ENCODE measurements at regions not wholly inside any gene's neighbourhood (a gene's known extent, or its start where the extent isn't known, plus 50 kb on each side); places are given as distances from the start of the nearest gene placed in this dataset.

DNA sequence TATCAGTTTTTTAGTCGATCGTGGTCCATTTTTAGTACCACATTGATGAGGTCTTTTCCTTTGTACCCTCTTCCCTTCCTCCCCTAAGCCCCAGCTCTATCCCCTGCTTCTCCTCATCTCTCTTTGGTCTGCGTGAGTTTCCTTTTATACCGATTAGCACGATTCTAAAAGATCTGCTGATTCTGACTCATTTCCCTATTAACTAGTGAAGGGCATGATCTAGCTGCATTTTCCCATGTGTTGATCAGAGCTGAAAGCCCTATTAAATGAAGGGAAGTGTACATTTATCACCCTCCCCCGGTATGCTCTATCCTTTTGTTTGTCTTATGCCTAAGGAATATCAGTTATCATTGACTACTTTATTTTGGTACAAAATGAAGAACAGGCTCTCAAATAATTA lies 181.7 kb upstream of the NPY2R start:
- H3K36me3 ChIP-seq, result no peaks in the 10 kb centered on the region
- H3K9me3 ChIP-seq, result no peaks in the 10 kb centered on the region
- H3K27ac ChIP-seq, result no peak overlapping the region
- H3K4me3 ChIP-seq, result no peak overlapping the region
- no peaks in the 10 kb centered on the region for H3K4me1 ChIP-seq
- no peaks in the 10 kb centered on the region for H3K27me3 ChIP-seq (ENCODE audit: low read depth)
- TF ChIP-seq CTCF (IDR thresholded peaks at IDR 0.05), result no peak
- intact Hi-C loops (cut with DNase I), result no loop called here
- no peak for DNase-seq
- ATAC-seq, result no peak

GRCh38 chr4:155032521-155033229 lies 175.8 kb upstream of the NPY2R start:
- H3K4me1 ChIP-seq, result no peaks in the 10 kb centered on the region
- ATAC-seq, result no peak
- no peak overlapping the region for H3K27ac ChIP-seq
- no peak overlapping the region for H3K4me3 ChIP-seq
- H3K36me3 ChIP-seq, result no peaks in the 10 kb centered on the region
- H3K27me3 ChIP-seq (ENCODE audit: low read depth), result no peaks in the 10 kb centered on the region
- H3K9me3 ChIP-seq, result no peaks in the 10 kb centered on the region
- intact Hi-C loops (cut with DNase I), result no loop called here
- no peak for DNase-seq
- no peak for TF ChIP-seq CTCF (IDR thresholded peaks at IDR 0.05)

GRCh38 chr4:155033604-155034003 lies 174.8 kb upstream of the NPY2R start:
- ATAC-seq, result no peak
- no peak for DNase-seq
- Histone ChIP-seq H3K4me3 (no peak overlapping the region), H3K27me3 (ENCODE audit: low read depth) (no peaks in the 10 kb centered on the region), H3K27ac (no peak overlapping the region), H3K36me3 (no peaks in the 10 kb centered on the region), H3K4me1 (no peaks in the 10 kb centered on the region), H3K9me3 (no peaks in the 10 kb centered on the region)
- intact Hi-C loops (cut with DNase I), result no loop called here
- no peak for TF ChIP-seq CTCF (IDR thresholded peaks at IDR 0.05)

DNA sequence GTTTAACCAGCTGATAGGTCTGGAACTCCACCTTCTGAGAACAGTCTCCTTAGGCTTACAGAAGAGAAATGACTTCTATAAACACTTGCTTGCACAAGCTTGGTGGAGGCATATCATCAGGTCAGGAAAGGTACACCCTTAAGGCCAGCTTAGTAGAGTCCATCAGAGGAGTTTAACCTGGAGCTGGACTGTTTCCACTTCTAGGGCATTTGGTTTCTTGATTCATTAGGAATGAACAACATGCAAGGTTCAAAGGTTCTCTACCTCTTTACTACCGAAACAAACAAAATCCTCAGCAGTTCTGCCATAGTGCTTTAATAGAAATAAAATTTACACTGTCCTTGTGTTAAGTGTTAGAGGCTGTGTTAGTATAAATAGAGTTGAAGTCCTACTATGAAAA lies 171.4 kb upstream of the NPY2R start:
- intact Hi-C loops (cut with DNase I), result no loop called here
- DNase-seq, result no peak
- no peak for ATAC-seq
- H3K27ac ChIP-seq, result no peak overlapping the region
- TF ChIP-seq CTCF (IDR thresholded peaks at IDR 0.05), result no peak
- H3K27me3 ChIP-seq (ENCODE audit: low read depth), result no peaks in the 10 kb centered on the region
- H3K9me3 ChIP-seq, result no peaks in the 10 kb centered on the region
- no peaks in the 10 kb centered on the region for H3K36me3 ChIP-seq
- no peak overlapping the region for H3K4me3 ChIP-seq
- H3K4me1 ChIP-seq, result no peaks in the 10 kb centered on the region

DNA sequence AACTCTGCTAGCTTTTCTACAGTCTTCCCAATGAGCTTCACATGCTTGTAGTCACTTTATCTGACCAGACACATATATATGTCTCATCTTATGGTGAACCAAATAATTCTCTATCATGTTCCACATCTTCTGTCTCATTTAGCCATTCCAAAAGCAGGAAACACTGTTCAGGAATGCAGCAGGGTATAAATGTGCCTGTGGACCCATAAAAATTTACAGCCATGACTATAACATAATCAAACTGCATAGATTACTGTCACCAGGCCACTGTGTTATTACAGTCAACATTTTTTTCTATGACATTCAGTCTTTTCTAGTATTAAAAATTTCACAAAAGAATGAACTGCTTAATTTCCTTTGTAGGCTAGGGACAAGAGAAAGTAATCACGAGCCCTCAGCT lies 170.0 kb upstream of the NPY2R start:
- H3K36me3 ChIP-seq, result no peaks in the 10 kb centered on the region
- no peak overlapping the region for H3K4me3 ChIP-seq
- no peak overlapping the region for H3K27ac ChIP-seq
- no peak for ATAC-seq
- no peaks in the 10 kb centered on the region for H3K9me3 ChIP-seq
- no peaks in the 10 kb centered on the region for H3K27me3 ChIP-seq (ENCODE audit: low read depth)
- intact Hi-C loops (cut with DNase I), result no loop called here
- TF ChIP-seq CTCF (IDR thresholded peaks at IDR 0.05), result no peak
- DNase-seq, result no peak
- no peaks in the 10 kb centered on the region for H3K4me1 ChIP-seq
